HEK293 (cell line): ENCODE measurements at regions not wholly inside any gene's neighbourhood (a gene's known extent, or its start where the extent isn't known, plus 50 kb on each side); places are given as distances from the start of the nearest gene placed in this dataset.

Source experiments
- CTCF ChIA-PET: fragments of 350-600 bp; formaldehyde crosslinking; extraction: SDS; loops from one replicate; lab custom pipeline; 2021; ENCODE audit warnings: antibody characterized with exemption; lab: Yijun Ruan, JAX
- POLR2A ChIA-PET: fragments of 300-600 bp; formaldehyde crosslinking; extraction: SDS; loops from one replicate; lab custom pipeline; 2020; ENCODE audit warnings: antibody characterized with exemption, inconsistent platforms; lab: Yijun Ruan, JAX
- H3K27ac ChIP-seq: fragments of 200-500 bp; sonication (Bioruptor generic); 2 replicates; pipeline ENCODE4 v1.5.1; 2014; ENCODE audit warnings: low read depth, low read length, control low read depth, inconsistent platforms; ENCODE audit errors: extremely low read depth
- H3K36me3 ChIP-seq, 2 experiments: fragments of 200-500 bp in 1 of 2; sonication (Bioruptor generic) in 1 of 2; 1 replicate in 1 of 2; 2 replicates in 1 of 2; pipeline ENCODE4 v1.5.1; 2014 to 2017; ENCODE audit warnings: inconsistent platforms in 2 of 2, low read length in 2 of 2; ENCODE audit not compliant: control insufficient read depth in 2 of 2, insufficient read depth in 1 of 2
- H3K4me1 ChIP-seq: fragments of 200-500 bp; sonication (Bioruptor generic); 2 replicates; pipeline ENCODE4 v1.5.1; 2014; ENCODE audit warnings: mild to moderate bottlenecking, low read length, inconsistent platforms; ENCODE audit not compliant: control insufficient read depth, insufficient read depth
- H3K4me3 ChIP-seq: 2 replicates; pipeline ENCODE4 v1.5.1; 2011; ENCODE audit warnings: low read depth, mild to moderate bottlenecking, control low read depth, low read length, moderate library complexity
- H3K9me3 ChIP-seq: fragments of 200-500 bp; sonication (Bioruptor generic); 2 replicates; pipeline ENCODE4 v1.5.1; 2014; ENCODE audit warnings: low read depth, low read length, inconsistent platforms; ENCODE audit not compliant: control insufficient read depth, insufficient read depth
- BCL11B ChIP-seq: fragments of 450-650 bp; formaldehyde crosslinking; IDR thresholded peaks from 2 replicates; pipeline ENCODE4 v1.5.1; 2016; ENCODE audit warnings: low read depth, missing biosample characterization, missing genetic modification characterization
- ELK4 ChIP-seq: IDR thresholded peaks from 2 replicates; pipeline ENCODE4 v1.6.1; 2011; ENCODE audit warnings: mild to moderate bottlenecking, low read depth, low read length, borderline replicate concordance
- KLF9 ChIP-seq: fragments of 450-650 bp; formaldehyde crosslinking; IDR thresholded peaks from 2 replicates; pipeline ENCODE4 v1.5.1; 2016; ENCODE audit warnings: missing biosample characterization, missing genetic modification characterization, low read depth
- MZF1 ChIP-seq: fragments of 450-650 bp; formaldehyde crosslinking; IDR thresholded peaks from 2 replicates; pipeline ENCODE4 v1.5.1; 2017; ENCODE audit warnings: missing biosample characterization, missing genetic modification characterization, borderline replicate concordance
- REPIN1 ChIP-seq: fragments of 450-650 bp; formaldehyde crosslinking; IDR thresholded peaks from 2 replicates; pipeline ENCODE4 v1.5.1; 2017; ENCODE audit warnings: missing biosample characterization, missing genetic modification characterization, low read depth
- ZBTB1 ChIP-seq: fragments of 450-650 bp; formaldehyde crosslinking; IDR thresholded peaks from 2 replicates; pipeline ENCODE4 v1.5.1; 2016; ENCODE audit warnings: missing biosample characterization, missing genetic modification characterization
- ZBTB26 ChIP-seq: fragments of 450-650 bp; formaldehyde crosslinking; optimal IDR thresholded peaks from 2 replicates; pipeline ENCODE3; 2016; ENCODE audit warnings: missing biosample characterization, mild to moderate bottlenecking, missing genetic modification characterization
- ZBTB7A ChIP-seq: fragments of 450-650 bp; formaldehyde crosslinking; IDR thresholded peaks from 2 replicates; pipeline ENCODE4 v1.5.1; 2016; ENCODE audit warnings: low read depth, missing biosample characterization, missing genetic modification characterization
- ZFP3 ChIP-seq: fragments of 450-650 bp; formaldehyde crosslinking; IDR thresholded peaks from 2 replicates; pipeline ENCODE4 v1.5.1; 2016; ENCODE audit warnings: low read depth, missing biosample characterization, missing genetic modification characterization
- ZNF138 ChIP-seq: fragments of 450-650 bp; formaldehyde crosslinking; IDR thresholded peaks from 2 replicates; pipeline ENCODE4 v1.5.1; 2016; ENCODE audit warnings: missing biosample characterization, missing genetic modification characterization, borderline replicate concordance
- ZNF157 ChIP-seq: fragments of 450-650 bp; formaldehyde crosslinking; IDR thresholded peaks from 2 replicates; pipeline ENCODE4 v1.5.1; 2016; ENCODE audit warnings: missing biosample characterization, missing genetic modification characterization
- ZNF2 ChIP-seq: fragments of 450-650 bp; formaldehyde crosslinking; IDR thresholded peaks from 2 replicates; pipeline ENCODE4 v1.5.1; 2016; ENCODE audit warnings: missing biosample characterization, missing genetic modification characterization
- ZNF211 ChIP-seq: fragments of 450-650 bp; formaldehyde crosslinking; IDR thresholded peaks from 2 replicates; pipeline ENCODE4 v1.5.1; 2016; ENCODE audit warnings: low read depth, missing biosample characterization, missing genetic modification characterization
- ZNF311 ChIP-seq: fragments of 450-650 bp; formaldehyde crosslinking; IDR thresholded peaks from 2 replicates; pipeline ENCODE4 v1.5.1; 2017; ENCODE audit warnings: missing biosample characterization, missing genetic modification characterization, borderline replicate concordance
- ZNF341 ChIP-seq: fragments of 450-650 bp; formaldehyde crosslinking; IDR thresholded peaks from 2 replicates; pipeline ENCODE4; 2016; ENCODE audit warnings: low read depth, missing biosample characterization, missing genetic modification characterization
- ZNF362 ChIP-seq: fragments of 450-650 bp; formaldehyde crosslinking; IDR thresholded peaks from 2 replicates; pipeline ENCODE4 v1.5.1; 2016; ENCODE audit warnings: missing biosample characterization, missing genetic modification characterization
- ZNF514 ChIP-seq: fragments of 450-650 bp; formaldehyde crosslinking; IDR thresholded peaks from 2 replicates; pipeline ENCODE4 v1.5.1; 2016; ENCODE audit warnings: missing biosample characterization, missing genetic modification characterization
- ZNF658 ChIP-seq: fragments of 450-650 bp; formaldehyde crosslinking; IDR thresholded peaks from 2 replicates; pipeline ENCODE4; 2016; ENCODE audit warnings: missing biosample characterization, missing genetic modification characterization
- ZNF670 ChIP-seq: fragments of 450-650 bp; formaldehyde crosslinking; IDR thresholded peaks from 2 replicates; pipeline ENCODE4 v1.5.1; 2016; ENCODE audit warnings: missing biosample characterization, missing genetic modification characterization, low read depth
- ZNF747 ChIP-seq: fragments of 450-650 bp; formaldehyde crosslinking; IDR thresholded peaks from 2 replicates; pipeline ENCODE4 v1.5.1; 2016; ENCODE audit warnings: missing biosample characterization, missing genetic modification characterization
- TF ChIP-seq, protein P1 (sequence below): fragments of 450-650 bp; formaldehyde crosslinking; IDR thresholded peaks from 2 replicates; pipeline ENCODE4 v1.5.1; 2017; ENCODE audit warnings: missing biosample characterization, missing genetic modification characterization

- no peaks in the 10 kb centered on the region for H3K4me1 ChIP-seq
- POLR2A ChIA-PET: no interaction called here
- TF ChIP-seq ELK4: no peak
- no peak for TF ChIP-seq ZNF362 (tag by site-specific recombination)
- TF ChIP-seq KLF9 (tag by site-specific recombination): no peak
- no peak for TF ChIP-seq BCL11B (tag by site-specific recombination)
- no peak for TF ChIP-seq ZNF138 (tag by site-specific recombination)
- TF ChIP-seq ZNF514 (tag by site-specific recombination): no peak
- TF ChIP-seq ZNF747 (tag by site-specific recombination): no peak
- no peak for TF ChIP-seq MZF1 (tag by site-specific recombination)
- TF ChIP-seq ZNF670 (tag by site-specific recombination): no peak
- TF ChIP-seq ZNF311 (tag by site-specific recombination): no peak
- no peak for TF ChIP-seq ZNF2 (tag by site-specific recombination)
- no peak for TF ChIP-seq ZNF157 (tag by site-specific recombination)
- no peak for TF ChIP-seq ZNF341 (tag by site-specific recombination)
- TF ChIP-seq, protein P1, sequence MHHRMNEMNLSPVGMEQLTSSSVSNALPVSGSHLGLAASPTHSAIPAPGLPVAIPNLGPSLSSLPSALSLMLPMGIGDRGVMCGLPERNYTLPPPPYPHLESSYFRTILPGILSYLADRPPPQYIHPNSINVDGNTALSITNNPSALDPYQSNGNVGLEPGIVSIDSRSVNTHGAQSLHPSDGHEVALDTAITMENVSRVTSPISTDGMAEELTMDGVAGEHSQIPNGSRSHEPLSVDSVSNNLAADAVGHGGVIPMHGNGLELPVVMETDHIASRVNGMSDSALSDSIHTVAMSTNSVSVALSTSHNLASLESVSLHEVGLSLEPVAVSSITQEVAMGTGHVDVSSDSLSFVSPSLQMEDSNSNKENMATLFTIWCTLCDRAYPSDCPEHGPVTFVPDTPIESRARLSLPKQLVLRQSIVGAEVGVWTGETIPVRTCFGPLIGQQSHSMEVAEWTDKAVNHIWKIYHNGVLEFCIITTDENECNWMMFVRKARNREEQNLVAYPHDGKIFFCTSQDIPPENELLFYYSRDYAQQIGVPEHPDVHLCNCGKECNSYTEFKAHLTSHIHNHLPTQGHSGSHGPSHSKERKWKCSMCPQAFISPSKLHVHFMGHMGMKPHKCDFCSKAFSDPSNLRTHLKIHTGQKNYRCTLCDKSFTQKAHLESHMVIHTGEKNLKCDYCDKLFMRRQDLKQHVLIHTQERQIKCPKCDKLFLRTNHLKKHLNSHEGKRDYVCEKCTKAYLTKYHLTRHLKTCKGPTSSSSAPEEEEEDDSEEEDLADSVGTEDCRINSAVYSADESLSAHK (tag by site-specific recombination): no peak
- TF ChIP-seq ZNF658 (tag by site-specific recombination): no peak
- no peak for TF ChIP-seq ZFP3
- TF ChIP-seq ZNF211 (tag by site-specific recombination): no peak
- TF ChIP-seq ZBTB7A: no peak
- no peak for TF ChIP-seq REPIN1 (tag by site-specific recombination)
- TF ChIP-seq ZBTB1 (tag by site-specific recombination): no peak
- TF ChIP-seq, all 188 proteins: peak for 0
- H3K9me3 ChIP-seq: no peaks in the 10 kb centered on the region
- H3K27ac ChIP-seq: no peak overlapping the region
- H3K36me3 ChIP-seq: no peaks in the 10 kb centered on the region
- CTCF ChIA-PET: no interaction called here
- no peak overlapping the region for H3K4me3 ChIP-seq
These were observed 695.9 kb downstream of the EPHA7 start for GRCh38 chr6:92723390-92723931.

DNA sequence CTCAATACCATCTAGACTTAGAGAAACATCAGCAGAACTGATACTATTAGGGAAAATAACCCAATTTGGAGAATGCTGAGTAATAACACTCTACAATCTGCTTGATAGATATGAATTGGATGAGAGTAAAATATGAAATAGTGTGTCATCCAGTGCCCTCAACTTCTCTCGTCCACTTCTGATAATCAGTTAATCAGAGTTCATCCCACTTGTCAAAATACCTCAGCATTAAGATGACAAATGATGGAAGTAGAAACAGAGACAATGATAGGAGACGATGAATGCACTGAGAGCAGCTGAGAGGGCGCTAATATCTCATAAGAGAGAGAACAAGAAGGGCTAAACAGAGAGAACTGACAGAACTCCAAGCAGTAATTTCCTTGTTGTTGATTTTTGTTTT is 699.6 kb downstream of the EPHA7 start:
- ChIA-PET POLR2A (interaction anchor here (0.5 kb wide), 1 partner anchor 1207 kb away, joined by 4 read pairs; no protein-coding TSS in a partner anchor), CTCF (no interaction called here)
- TF ChIP-seq ZNF211 (tag by site-specific recombination) (no peak), ZBTB26 (tag by site-specific recombination) (no peak)
- Histone ChIP-seq H3K4me1 (no peaks in the 10 kb centered on the region), H3K4me3 (no peak overlapping the region), H3K27ac (no peak overlapping the region), H3K36me3 (no peaks in the 10 kb centered on the region), H3K9me3 (no peaks in the 10 kb centered on the region)
